Mucosa of stomach (tissue), 1 donor: ENCODE measurements at regions not wholly inside any gene's neighbourhood (a gene's known extent, or its start where the extent isn't known, plus 50 kb on each side); places are given as distances from the start of the nearest gene placed in this dataset.

Source experiments
- H3K27me3 ChIP-seq: one replicate; pipeline ENCODE4 v1.7.0; 2013; ENCODE audit warnings: mild to moderate bottlenecking, low read length; ENCODE audit not compliant: control insufficient read depth, insufficient read depth
- H3K36me3 ChIP-seq: one replicate; pipeline ENCODE4 v1.7.0; 2013; ENCODE audit warnings: low read length; ENCODE audit not compliant: control insufficient read depth, insufficient read depth
- H3K4me1 ChIP-seq: one replicate; pipeline ENCODE4 v1.7.0; 2013; ENCODE audit warnings: mild to moderate bottlenecking, low read length; ENCODE audit not compliant: control insufficient read depth, insufficient read depth
- H3K4me3 ChIP-seq: one replicate; pipeline ENCODE4 v1.7.0; 2013; ENCODE audit warnings: low read length
- H3K9ac ChIP-seq: one replicate; pipeline ENCODE4 v1.7.0; 2013; ENCODE audit warnings: mild to moderate bottlenecking, low read length, moderate library complexity
- H3K9me3 ChIP-seq: one replicate; pipeline ENCODE4 v1.7.0; 2013; ENCODE audit warnings: mild to moderate bottlenecking, low read length, moderate library complexity; ENCODE audit not compliant: control insufficient read depth
- donor health status: Pancreatic carcinoma.

DNA sequence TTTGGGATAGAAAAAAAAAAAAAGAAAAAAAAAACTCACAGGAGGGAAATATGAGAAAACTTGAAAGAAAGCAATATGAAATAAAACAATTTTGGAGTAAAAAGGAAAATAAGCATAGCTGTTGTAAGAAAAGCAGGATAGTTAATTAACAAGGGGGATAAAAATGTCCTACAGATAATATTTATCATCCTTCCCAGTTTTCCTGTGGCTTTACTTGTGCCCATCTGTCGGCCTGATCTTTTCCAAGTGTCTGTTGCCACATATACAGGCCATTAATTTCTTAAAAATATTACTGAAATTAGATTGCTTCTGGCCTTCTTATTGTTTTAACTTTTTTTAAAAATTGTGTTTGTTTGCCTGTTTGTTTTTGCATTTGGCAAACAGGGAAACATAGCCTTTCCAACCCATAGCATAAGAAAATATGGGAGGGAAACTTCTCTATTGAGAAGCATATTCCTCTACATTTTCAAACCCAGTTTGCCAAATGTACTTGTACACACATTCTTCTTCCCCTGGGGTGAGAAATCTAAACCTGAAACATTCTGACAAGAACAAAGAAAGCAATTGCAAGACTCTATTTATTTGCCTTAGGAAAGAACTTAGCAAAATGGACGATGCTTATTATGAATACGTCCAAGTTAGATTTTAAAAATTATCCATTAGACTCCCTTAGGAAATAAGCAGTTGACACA lies 272.3 kb downstream of the CDH20 start:
- no peaks in the 10 kb centered on the region for H3K9me3 ChIP-seq
- H3K9ac ChIP-seq = no peak overlapping the region
- no peak overlapping the region for H3K4me3 ChIP-seq
- no peaks in the 10 kb centered on the region for H3K36me3 ChIP-seq
- H3K4me1 ChIP-seq = no peaks in the 10 kb centered on the region
- H3K27me3 ChIP-seq = peaks cover 12% of the 10 kb centered on the region
